Upper lobe of left lung (tissue), 4 donors: ENCODE measurements at regions not wholly inside any gene's neighbourhood (a gene's known extent, or its start where the extent isn't known, plus 50 kb on each side); places are given as distances from the start of the nearest gene placed in this dataset.

Experiments
- EP300 ChIP-seq, 4 donors: sonication (generic); formaldehyde crosslinking; IDR thresholded peaks; one replicate each; pipeline ENCODE4 v1.5.1; 2017; ENCODE audit warnings: antibody characterized with exemption in 4 of 4, control low read depth in 2 of 4
- POLR2A ChIP-seq, 4 donors: fragments of 450-650 bp; IDR thresholded peaks; one replicate each; pipeline ENCODE4 v1.5.1; 2016 to 2017; ENCODE audit warnings: antibody characterized with exemption in 4 of 4, mild to moderate bottlenecking in 2 of 4
- POLR2AphosphoS5 ChIP-seq, 2 donors: sonication (generic); formaldehyde crosslinking; IDR thresholded peaks; one replicate each; pipeline ENCODE4 v1.5.1; 2017; ENCODE audit warnings: antibody characterized with exemption in 2 of 2
- TF ChIP-seq, protein P1 (sequence below), 6 experiments: fragments of 450-650 bp in 4 of 6; fragments of 200-600 bp in 2 of 6; sonication (generic) in 2 of 6; IDR thresholded peaks; one replicate each; pipeline ENCODE4 v1.5.1; 2016 to 2019; ENCODE audit warnings: antibody characterized with exemption in 6 of 6

DNA sequence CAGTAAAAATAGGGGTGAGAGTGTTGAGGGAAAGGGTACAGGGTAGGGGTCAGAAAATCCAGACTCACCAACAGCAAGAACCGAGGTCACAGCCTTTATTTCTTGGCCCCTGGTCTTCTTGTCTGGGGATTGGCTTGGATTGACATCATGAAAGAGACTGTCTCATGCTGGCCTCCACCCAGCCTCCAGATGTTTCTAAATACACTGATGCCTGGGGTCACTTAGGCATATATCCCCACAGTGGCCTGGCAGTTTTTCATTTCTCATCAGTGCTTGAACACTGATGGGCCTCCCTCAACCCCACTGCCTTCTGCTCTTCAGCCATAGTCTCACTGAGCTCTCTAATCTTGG is 173.9 kb downstream of the RTL9 start:
- TF ChIP-seq POLR2AphosphoS5 (IDR thresholded peaks at IDR 0.05) (no peak), POLR2A (IDR thresholded peaks at IDR 0.05) (no peak), EP300 (IDR thresholded peaks at IDR 0.05) (no peak)
- TF ChIP-seq, protein P1, sequence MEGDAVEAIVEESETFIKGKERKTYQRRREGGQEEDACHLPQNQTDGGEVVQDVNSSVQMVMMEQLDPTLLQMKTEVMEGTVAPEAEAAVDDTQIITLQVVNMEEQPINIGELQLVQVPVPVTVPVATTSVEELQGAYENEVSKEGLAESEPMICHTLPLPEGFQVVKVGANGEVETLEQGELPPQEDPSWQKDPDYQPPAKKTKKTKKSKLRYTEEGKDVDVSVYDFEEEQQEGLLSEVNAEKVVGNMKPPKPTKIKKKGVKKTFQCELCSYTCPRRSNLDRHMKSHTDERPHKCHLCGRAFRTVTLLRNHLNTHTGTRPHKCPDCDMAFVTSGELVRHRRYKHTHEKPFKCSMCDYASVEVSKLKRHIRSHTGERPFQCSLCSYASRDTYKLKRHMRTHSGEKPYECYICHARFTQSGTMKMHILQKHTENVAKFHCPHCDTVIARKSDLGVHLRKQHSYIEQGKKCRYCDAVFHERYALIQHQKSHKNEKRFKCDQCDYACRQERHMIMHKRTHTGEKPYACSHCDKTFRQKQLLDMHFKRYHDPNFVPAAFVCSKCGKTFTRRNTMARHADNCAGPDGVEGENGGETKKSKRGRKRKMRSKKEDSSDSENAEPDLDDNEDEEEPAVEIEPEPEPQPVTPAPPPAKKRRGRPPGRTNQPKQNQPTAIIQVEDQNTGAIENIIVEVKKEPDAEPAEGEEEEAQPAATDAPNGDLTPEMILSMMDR (IDR thresholded peaks at IDR 0.05): no peak
